Natural killer cell (primary cell): ENCODE measurements at regions not wholly inside any gene's neighbourhood (a gene's known extent, or its start where the extent isn't known, plus 50 kb on each side); places are given as distances from the start of the nearest gene placed in this dataset.

ENCODE experiments used
- ATAC-seq, 3 donors: fragments of 150-1000 bp in 2 of 3; fragments of 200-7000 bp in 1 of 3; cut with Tn5 transposase; 1 replicate in 1 of 3; 2 replicates in 2 of 3; pipeline ENCODE4 v1.10.0; 2021; ENCODE audit warnings: mild to moderate bottlenecking in 2 of 3, moderate library complexity in 2 of 3
- DNase-seq, 2 donors: peaks; one replicate each; pipeline versions ENCODE4 v3.0.0 to v3.0.0-alpha.2; 2013 to 2021; ENCODE audit warnings: mixed read lengths in 1 of 2
- H3K27ac ChIP-seq: one replicate; pipeline ENCODE4 v1.5.1; 2013; ENCODE audit warnings: mild to moderate bottlenecking, low read length
- H3K27me3 ChIP-seq: one replicate; pipeline ENCODE4 v1.6.1; 2013; ENCODE audit warnings: low read length; ENCODE audit not compliant: control insufficient read depth, insufficient read depth
- H3K36me3 ChIP-seq: one replicate; pipeline ENCODE4 v1.6.1; 2013; ENCODE audit warnings: low read length; ENCODE audit not compliant: control insufficient read depth, insufficient read depth
- H3K4me1 ChIP-seq: one replicate; pipeline ENCODE4 v1.6.1; 2013; ENCODE audit warnings: low read length; ENCODE audit not compliant: control insufficient read depth, insufficient read depth
- H3K4me3 ChIP-seq: one replicate; pipeline ENCODE4 v1.5.1; 2013; ENCODE audit warnings: low read length
- H3K9me3 ChIP-seq: one replicate; pipeline ENCODE4 v1.6.1; 2013; ENCODE audit warnings: low read length; ENCODE audit not compliant: control insufficient read depth, insufficient read depth
- H3K27ac Mint-ChIP-seq, 2 donors: one replicate each; pipeline ENCODE4 v1.8.0; 2022; ENCODE audit warnings: mild to moderate bottlenecking in 2 of 2, mixed read lengths in 2 of 2, moderate library complexity in 1 of 2
- H3K27me3 Mint-ChIP-seq, 2 donors: one replicate each; pipeline ENCODE4 v1.8.0; 2022; ENCODE audit warnings: low read depth in 2 of 2, mixed read lengths in 2 of 2
- H3K36me3 Mint-ChIP-seq: one replicate; pipeline ENCODE4 v1.8.0; 2022; ENCODE audit warnings: mixed read lengths
- H3K4me1 Mint-ChIP-seq, 2 donors: one replicate each; pipeline ENCODE4 v1.8.0; 2022; ENCODE audit warnings: mixed read lengths in 2 of 2
- H3K4me3 Mint-ChIP-seq: one replicate; pipeline ENCODE4 v1.8.0; 2022; ENCODE audit warnings: mild to moderate bottlenecking, moderate library complexity, mixed read lengths
- H3K9me3 Mint-ChIP-seq, 2 donors: one replicate each; pipeline ENCODE4 v1.8.0; 2022; ENCODE audit warnings: mixed read lengths in 2 of 2
- WGBS: methylation state at CpG from one replicate; pipeline ENCODE4 v1.1.7; 2013; ENCODE audit warnings: missing lambda C conversion rate; ENCODE audit not compliant: insufficient coverage; 5-methylcytosine and 5-hydroxymethylcytosine counted together
- intact Hi-C: fragments of 100-400 bp; cut with micrococcal nuclease; formaldehyde crosslinking; loops from one replicate; pipeline ENCODE4 v1.14.2; 2022
- TF ChIP-seq, protein P1 (sequence below): fragments of 200-600 bp; IDR thresholded peaks from one replicate; pipeline ENCODE4 v1.8.0; 2022; ENCODE audit warnings: antibody characterized with exemption

- no peaks in the 10 kb centered on the region for H3K36me3 Mint-ChIP-seq
- no peak overlapping the region for H3K27ac Mint-ChIP-seq
- DNase-seq (no peak), ATAC-seq (no peak)
- H3K27ac ChIP-seq, result no peak overlapping the region
- intact Hi-C loops, result no loop called here
- no peaks in the 10 kb centered on the region for H3K27me3 Mint-ChIP-seq
- H3K9me3 ChIP-seq, result no peaks in the 10 kb centered on the region
- H3K36me3 ChIP-seq, result no peaks in the 10 kb centered on the region
- 63% methylated on average over 1 of the region's 1 CpG for WGBS
- H3K4me1 Mint-ChIP-seq, result no peaks in the 10 kb centered on the region
- peaks cover 7 to 13% of the 10 kb centered on the region in 2 donors for H3K9me3 Mint-ChIP-seq
- no peak overlapping the region for H3K4me3 Mint-ChIP-seq
- TF ChIP-seq, protein P1, sequence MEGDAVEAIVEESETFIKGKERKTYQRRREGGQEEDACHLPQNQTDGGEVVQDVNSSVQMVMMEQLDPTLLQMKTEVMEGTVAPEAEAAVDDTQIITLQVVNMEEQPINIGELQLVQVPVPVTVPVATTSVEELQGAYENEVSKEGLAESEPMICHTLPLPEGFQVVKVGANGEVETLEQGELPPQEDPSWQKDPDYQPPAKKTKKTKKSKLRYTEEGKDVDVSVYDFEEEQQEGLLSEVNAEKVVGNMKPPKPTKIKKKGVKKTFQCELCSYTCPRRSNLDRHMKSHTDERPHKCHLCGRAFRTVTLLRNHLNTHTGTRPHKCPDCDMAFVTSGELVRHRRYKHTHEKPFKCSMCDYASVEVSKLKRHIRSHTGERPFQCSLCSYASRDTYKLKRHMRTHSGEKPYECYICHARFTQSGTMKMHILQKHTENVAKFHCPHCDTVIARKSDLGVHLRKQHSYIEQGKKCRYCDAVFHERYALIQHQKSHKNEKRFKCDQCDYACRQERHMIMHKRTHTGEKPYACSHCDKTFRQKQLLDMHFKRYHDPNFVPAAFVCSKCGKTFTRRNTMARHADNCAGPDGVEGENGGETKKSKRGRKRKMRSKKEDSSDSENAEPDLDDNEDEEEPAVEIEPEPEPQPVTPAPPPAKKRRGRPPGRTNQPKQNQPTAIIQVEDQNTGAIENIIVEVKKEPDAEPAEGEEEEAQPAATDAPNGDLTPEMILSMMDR, result no peak
- H3K4me1 ChIP-seq, result no peaks in the 10 kb centered on the region
- H3K27me3 ChIP-seq, result no peaks in the 10 kb centered on the region
- no peak overlapping the region for H3K4me3 ChIP-seq
These were observed 359.9 kb upstream of the AGA start for GRCh38 chr4:177802162-177802561.

DNA sequence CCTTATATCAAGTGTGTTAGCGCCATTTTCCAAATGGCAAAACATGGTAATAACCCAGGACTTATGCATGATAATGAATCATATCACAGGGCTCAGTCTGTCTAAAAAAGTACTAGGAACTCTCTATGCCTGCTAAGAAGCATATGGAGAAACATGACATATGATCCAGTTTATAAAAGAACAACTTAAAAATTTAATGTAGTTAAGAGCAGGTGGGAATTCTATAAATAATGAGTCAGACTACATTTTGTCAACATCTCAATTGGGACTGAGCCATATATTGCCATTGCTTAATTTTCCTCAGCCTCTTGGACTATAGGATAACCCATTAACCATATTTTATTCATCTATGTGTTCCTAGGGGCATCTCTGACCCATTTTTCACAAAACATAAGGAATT, 360.4 kb upstream of the AGA start:
- no peaks in the 10 kb centered on the region for H3K4me1 Mint-ChIP-seq
- ATAC-seq (no peak), DNase-seq (no peak)
- no peaks in the 10 kb centered on the region for H3K9me3 ChIP-seq
- no peaks in the 10 kb centered on the region for H3K36me3 Mint-ChIP-seq
- no peak overlapping the region for H3K27ac ChIP-seq
- no peaks in the 10 kb centered on the region for H3K4me1 ChIP-seq
- 90% methylated on average over 1 of the region's 1 CpG for WGBS
- peaks cover 7 to 10% of the 10 kb centered on the region in 2 donors for H3K9me3 Mint-ChIP-seq
- H3K36me3 ChIP-seq, result no peaks in the 10 kb centered on the region
- H3K27me3 ChIP-seq, result no peaks in the 10 kb centered on the region
- no peak overlapping the region for H3K4me3 ChIP-seq
- intact Hi-C loops, result no loop called here
- no peaks in the 10 kb centered on the region for H3K27me3 Mint-ChIP-seq
- no peak overlapping the region for H3K4me3 Mint-ChIP-seq
- H3K27ac Mint-ChIP-seq, result no peak overlapping the region
- TF ChIP-seq, protein P1, result no peak

- intact Hi-C loops, result no loop called here
- DNase-seq, result no peak
- ATAC-seq, result no peak
- 58% methylated on average over 2 of the region's 3 CpGs for WGBS
- TF ChIP-seq, protein P1, result no peak
- H3K4me3 ChIP-seq, result no peak overlapping the region
- H3K9me3 ChIP-seq, result no peaks in the 10 kb centered on the region
- Mint-ChIP-seq H3K27me3 (no peaks in the 10 kb centered on the region), H3K4me3 (no peak overlapping the region), H3K4me1 (no peaks in the 10 kb centered on the region), H3K36me3 (no peaks in the 10 kb centered on the region), H3K27ac (no peak overlapping the region), H3K9me3 (peaks cover 9 to 10% of the 10 kb centered on the region in 2 donors)
- no peaks in the 10 kb centered on the region for H3K36me3 ChIP-seq
- no peaks in the 10 kb centered on the region for H3K27me3 ChIP-seq
- no peak overlapping the region for H3K27ac ChIP-seq
- H3K4me1 ChIP-seq, result no peaks in the 10 kb centered on the region
These were observed 360.9 kb upstream of the AGA start for GRCh38 chr4:177803151-177803550.

- WGBS, result 88% methylated on average over 1 of the region's 3 CpGs
- H3K36me3 Mint-ChIP-seq, result no peaks in the 10 kb centered on the region
These were observed 367.6 kb upstream of the AGA start for GRCh38 chr4:177809791-177810190.

More at GRCh38 chr4:177809791-177810190, 367.6 kb upstream of the AGA start:
- Mint-ChIP-seq H3K27me3 (no peaks in the 10 kb centered on the region), H3K27ac (no peak overlapping the region), H3K4me1 (no peaks in the 10 kb centered on the region), H3K4me3 (no peak overlapping the region), H3K9me3 (peaks cover 7 to 9% of the 10 kb centered on the region in 2 donors)
- no peaks in the 10 kb centered on the region for H3K27me3 ChIP-seq
- TF ChIP-seq, protein P1, result no peak
- intact Hi-C loops, result no loop called here
- H3K4me1 ChIP-seq, result no peaks in the 10 kb centered on the region
- ATAC-seq (no peak), DNase-seq (no peak)
- H3K9me3 ChIP-seq, result no peaks in the 10 kb centered on the region
- H3K4me3 ChIP-seq, result no peak overlapping the region
- no peak overlapping the region for H3K27ac ChIP-seq
- no peaks in the 10 kb centered on the region for H3K36me3 ChIP-seq
